ENCODE measurements at regions not wholly inside any gene's neighbourhood (a gene's known extent, or its start where the extent isn't known, plus 50 kb on each side); places are given as distances from the start of the nearest gene placed in this dataset.

- no peaks in the 10 kb centered on the region for H3K27me3 ChIP-seq (ENCODE audit: control insufficient read depth in 1 of 2, insufficient read depth in 2 of 2, low read length in 2 of 2)
- no peaks in the 10 kb centered on the region for H3K9me3 ChIP-seq (ENCODE audit: low read length)
- no peak overlapping the region for H3K9ac ChIP-seq (ENCODE audit: low read length)
- H3K36me3 ChIP-seq (ENCODE audit: insufficient read depth, low read length) = no peaks in the 10 kb centered on the region
- no peak overlapping the region for H3K27ac ChIP-seq (ENCODE audit: low read depth, low read length)
- no peaks in the 10 kb centered on the region for H3K4me1 ChIP-seq (ENCODE audit: insufficient read depth, low read length)
- H3K4me3 ChIP-seq (ENCODE audit: low read depth in 1 of 2, low read length in 2 of 2) = no peak overlapping the region
Observed at GRCh38 chr1:83769594-83770318, 229.2 kb downstream of the TTLL7 start.

GRCh38 chr1:83769072-83769471 lies 229.9 kb downstream of the TTLL7 start:
- H3K27ac ChIP-seq (ENCODE audit: low read depth, low read length) = no peak overlapping the region
- no peaks in the 10 kb centered on the region for H3K9me3 ChIP-seq (ENCODE audit: low read length)
- H3K36me3 ChIP-seq (ENCODE audit: insufficient read depth, low read length) = no peaks in the 10 kb centered on the region
- no peak overlapping the region for H3K9ac ChIP-seq (ENCODE audit: low read length)
- H3K27me3 ChIP-seq (ENCODE audit: control insufficient read depth in 1 of 2, insufficient read depth in 2 of 2, low read length in 2 of 2) = no peaks in the 10 kb centered on the region
- no peak overlapping the region for H3K4me3 ChIP-seq (ENCODE audit: low read depth in 1 of 2, low read length in 2 of 2)
- no peaks in the 10 kb centered on the region for H3K4me1 ChIP-seq (ENCODE audit: insufficient read depth, low read length)

GRCh38 chr1:83766241-83766691 lies 232.7 kb downstream of the TTLL7 start:
- no peak overlapping the region for H3K4me3 ChIP-seq (ENCODE audit: low read depth in 1 of 2, low read length in 2 of 2)
- no peaks in the 10 kb centered on the region for H3K36me3 ChIP-seq (ENCODE audit: insufficient read depth, low read length)
- H3K9me3 ChIP-seq (ENCODE audit: low read length) = no peaks in the 10 kb centered on the region
- H3K27ac ChIP-seq (ENCODE audit: low read depth, low read length) = no peak overlapping the region
- peaks cover 5% of the 10 kb centered on the region for H3K4me1 ChIP-seq (ENCODE audit: insufficient read depth, low read length)
- H3K27me3 ChIP-seq (ENCODE audit: control insufficient read depth in 1 of 2, insufficient read depth in 2 of 2, low read length in 2 of 2) = no peaks in the 10 kb centered on the region
- H3K9ac ChIP-seq (ENCODE audit: low read length) = no peak overlapping the region

GRCh38 chr1:83765125-83765524 lies 233.8 kb downstream of the TTLL7 start:
- H3K4me3 ChIP-seq (ENCODE audit: low read depth in 1 of 2, low read length in 2 of 2) = no peak overlapping the region
- H3K36me3 ChIP-seq (ENCODE audit: insufficient read depth, low read length) = no peaks in the 10 kb centered on the region
- no peak overlapping the region for H3K9ac ChIP-seq (ENCODE audit: low read length)
- no peaks in the 10 kb centered on the region for H3K9me3 ChIP-seq (ENCODE audit: low read length)
- peaks cover 9% of the 10 kb centered on the region for H3K4me1 ChIP-seq (ENCODE audit: insufficient read depth, low read length)
- H3K27ac ChIP-seq (ENCODE audit: low read depth, low read length) = no peak overlapping the region
- H3K27me3 ChIP-seq (ENCODE audit: control insufficient read depth in 1 of 2, insufficient read depth in 2 of 2, low read length in 2 of 2) = no peaks in the 10 kb centered on the region

GRCh38 chr1:83764209-83764608 lies 234.7 kb downstream of the TTLL7 start:
- Histone ChIP-seq H3K4me3 (ENCODE audit: low read depth in 1 of 2, low read length in 2 of 2) (no peak overlapping the region), H3K36me3 (ENCODE audit: insufficient read depth, low read length) (no peaks in the 10 kb centered on the region), H3K9ac (ENCODE audit: low read length) (no peak overlapping the region), H3K4me1 (ENCODE audit: insufficient read depth, low read length) (peaks cover 9% of the 10 kb centered on the region), H3K27ac (ENCODE audit: low read depth, low read length) (no peak overlapping the region), H3K27me3 (ENCODE audit: control insufficient read depth in 1 of 2, insufficient read depth in 2 of 2, low read length in 2 of 2) (no peaks in the 10 kb centered on the region), H3K9me3 (ENCODE audit: low read length) (no peaks in the 10 kb centered on the region)

- Histone ChIP-seq H3K9ac (ENCODE audit: low read length) (no peak overlapping the region), H3K27ac (ENCODE audit: low read depth, low read length) (no peak overlapping the region), H3K27me3 (ENCODE audit: control insufficient read depth in 1 of 2, insufficient read depth in 2 of 2, low read length in 2 of 2) (no peaks in the 10 kb centered on the region), H3K4me1 (ENCODE audit: insufficient read depth, low read length) (peaks cover 9% of the 10 kb centered on the region), H3K36me3 (ENCODE audit: insufficient read depth, low read length) (no peaks in the 10 kb centered on the region), H3K4me3 (ENCODE audit: low read depth in 1 of 2, low read length in 2 of 2) (no peak overlapping the region), H3K9me3 (ENCODE audit: low read length) (no peaks in the 10 kb centered on the region)
Observed at GRCh38 chr1:83763361-83764095, 235.4 kb downstream of the TTLL7 start.

- Histone ChIP-seq H3K36me3 (ENCODE audit: insufficient read depth, low read length) (no peaks in the 10 kb centered on the region), H3K9ac (ENCODE audit: low read length) (no peak overlapping the region), H3K4me1 (ENCODE audit: insufficient read depth, low read length) (peaks cover 9% of the 10 kb centered on the region), H3K9me3 (ENCODE audit: low read length) (no peaks in the 10 kb centered on the region), H3K4me3 (ENCODE audit: low read depth in 1 of 2, low read length in 2 of 2) (no peak overlapping the region), H3K27me3 (ENCODE audit: control insufficient read depth in 1 of 2, insufficient read depth in 2 of 2, low read length in 2 of 2) (no peaks in the 10 kb centered on the region), H3K27ac (ENCODE audit: low read depth, low read length) (no peak overlapping the region)
Observed at GRCh38 chr1:83762416-83762815, 236.5 kb downstream of the TTLL7 start.

DNA sequence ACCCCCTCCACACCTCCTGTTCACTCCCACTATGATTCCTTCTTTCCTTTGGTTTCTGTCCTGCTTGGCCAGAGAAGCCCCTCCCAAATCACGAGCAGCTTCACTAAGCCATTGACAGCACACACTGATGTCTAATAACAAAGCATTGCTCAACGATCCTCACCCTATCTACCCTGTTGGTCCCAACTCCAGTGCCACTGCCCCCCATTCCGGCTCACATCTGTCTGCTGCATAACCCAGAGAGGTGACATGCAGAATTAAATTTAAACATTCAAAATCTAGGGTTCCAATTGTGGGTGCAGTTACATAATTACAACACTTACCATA lies 236.9 kb downstream of the TTLL7 start:
- Histone ChIP-seq H3K36me3 (ENCODE audit: insufficient read depth, low read length) (no peaks in the 10 kb centered on the region), H3K4me3 (ENCODE audit: low read depth in 1 of 2, low read length in 2 of 2) (no peak overlapping the region), H3K27me3 (ENCODE audit: control insufficient read depth in 1 of 2, insufficient read depth in 2 of 2, low read length in 2 of 2) (no peaks in the 10 kb centered on the region), H3K9ac (ENCODE audit: low read length) (no peak overlapping the region), H3K9me3 (ENCODE audit: low read length) (no peaks in the 10 kb centered on the region), H3K27ac (ENCODE audit: low read depth, low read length) (no peak overlapping the region), H3K4me1 (ENCODE audit: insufficient read depth, low read length) (peaks cover 9% of the 10 kb centered on the region)

GRCh38 chr1:83761167-83762038 lies 237.5 kb downstream of the TTLL7 start:
- no peak overlapping the region for H3K27ac ChIP-seq (ENCODE audit: low read depth, low read length)
- H3K4me3 ChIP-seq (ENCODE audit: low read depth in 1 of 2, low read length in 2 of 2) = no peak overlapping the region
- no peaks in the 10 kb centered on the region for H3K27me3 ChIP-seq (ENCODE audit: control insufficient read depth in 1 of 2, insufficient read depth in 2 of 2, low read length in 2 of 2)
- no peak overlapping the region for H3K9ac ChIP-seq (ENCODE audit: low read length)
- no peaks in the 10 kb centered on the region for H3K9me3 ChIP-seq (ENCODE audit: low read length)
- peaks cover 9% of the 10 kb centered on the region for H3K4me1 ChIP-seq (ENCODE audit: insufficient read depth, low read length)
- no peaks in the 10 kb centered on the region for H3K36me3 ChIP-seq (ENCODE audit: insufficient read depth, low read length)

- no peak overlapping the region for H3K4me3 ChIP-seq (ENCODE audit: low read depth in 1 of 2, low read length in 2 of 2)
- H3K9me3 ChIP-seq (ENCODE audit: low read length) = no peaks in the 10 kb centered on the region
- H3K36me3 ChIP-seq (ENCODE audit: insufficient read depth, low read length) = no peaks in the 10 kb centered on the region
- peaks cover 9% of the 10 kb centered on the region for H3K4me1 ChIP-seq (ENCODE audit: insufficient read depth, low read length)
- H3K27ac ChIP-seq (ENCODE audit: low read depth, low read length) = no peak overlapping the region
- H3K27me3 ChIP-seq (ENCODE audit: control insufficient read depth in 1 of 2, insufficient read depth in 2 of 2, low read length in 2 of 2) = no peaks in the 10 kb centered on the region
- H3K9ac ChIP-seq (ENCODE audit: low read length) = no peak overlapping the region
Observed at GRCh38 chr1:83760226-83761021, 238.5 kb downstream of the TTLL7 start.

All from muscle layer of colon (tissue), 2 donors.